ENCODE measurements at regions not wholly inside any gene's neighbourhood (a gene's known extent, or its start where the extent isn't known, plus 50 kb on each side); places are given as distances from the start of the nearest gene placed in this dataset.

GRCh38 chr2:12818416-12819102, 101.8 kb downstream of the TRIB2 start:
- no peaks in the 10 kb centered on the region; the same call in 1 of the 2 replicates for H3K4me1 ChIP-seq (ENCODE audit: control insufficient read depth, low read length)
- H3K79me2 ChIP-seq (ENCODE audit: control insufficient read depth, low read length): no peaks in the 10 kb centered on the region
- no peaks in the 10 kb centered on the region for H3F3A ChIP-seq (ENCODE audit: control insufficient read depth, insufficient read depth)
- no peak for TF ChIP-seq CTCF (IDR thresholded peaks at IDR 0.05; ENCODE audit: low read depth, low read length, poor library complexity, severe bottlenecking)
- no peak for TF ChIP-seq EZH2phosphoT487 (IDR thresholded peaks at IDR 0.05; ENCODE audit: borderline replicate concordance, low read length)
- H3K27me3 ChIP-seq (ENCODE audit: control insufficient read depth, low read length): no peaks in the 10 kb centered on the region
- no peaks in the 10 kb centered on the region for H3K9me2 ChIP-seq (replicated peaks; ENCODE audit: control insufficient read depth, low read length)
- no peaks in the 10 kb centered on the region for H4K20me1 ChIP-seq (ENCODE audit: control insufficient read depth, insufficient read depth, low read depth, low read length)
- no peak overlapping the region for H3K27ac ChIP-seq (ENCODE audit: low read depth, low read length)
- H3K4me2 ChIP-seq (ENCODE audit: low read length): no peak overlapping the region
- no peaks in the 10 kb centered on the region for H3K9me3 ChIP-seq (ENCODE audit: control insufficient read depth, insufficient read depth, low read length)
- H3K36me3 ChIP-seq (ENCODE audit: control insufficient read depth, low read length): no peaks in the 10 kb centered on the region
- H3K4me3 ChIP-seq (ENCODE audit: low read length): no peak overlapping the region

- Histone ChIP-seq H3K79me2 (ENCODE audit: control insufficient read depth, low read length) (no peaks in the 10 kb centered on the region), H3K27me3 (ENCODE audit: control insufficient read depth, low read length) (no peaks in the 10 kb centered on the region), H3K4me1 (ENCODE audit: control insufficient read depth, low read length) (no peaks in the 10 kb centered on the region; the same call in 1 of the 2 replicates), H3K27ac (ENCODE audit: low read depth, low read length) (no peak overlapping the region), H3K9me3 (ENCODE audit: control insufficient read depth, insufficient read depth, low read length) (no peaks in the 10 kb centered on the region), H3K4me2 (ENCODE audit: low read length) (no peak overlapping the region), H3F3A (ENCODE audit: control insufficient read depth, insufficient read depth) (no peaks in the 10 kb centered on the region), H3K36me3 (ENCODE audit: control insufficient read depth, low read length) (no peaks in the 10 kb centered on the region), H4K20me1 (ENCODE audit: control insufficient read depth, insufficient read depth, low read depth, low read length) (no peaks in the 10 kb centered on the region), H3K9me2 (replicated peaks; ENCODE audit: control insufficient read depth, low read length) (no peaks in the 10 kb centered on the region), H3K4me3 (ENCODE audit: low read length) (no peak overlapping the region)
- TF ChIP-seq CTCF (IDR thresholded peaks at IDR 0.05; ENCODE audit: low read depth, low read length, poor library complexity, severe bottlenecking) (no peak), EZH2phosphoT487 (IDR thresholded peaks at IDR 0.05; ENCODE audit: borderline replicate concordance, low read length) (no peak)
Measured at GRCh38 chr2:12819103-12819475, 102.4 kb downstream of the TRIB2 start.

- Histone ChIP-seq H3K27ac (ENCODE audit: low read depth, low read length) (no peak overlapping the region), H3K4me2 (ENCODE audit: low read length) (no peak overlapping the region), H3K4me3 (ENCODE audit: low read length) (no peak overlapping the region), H3K27me3 (ENCODE audit: control insufficient read depth, low read length) (no peaks in the 10 kb centered on the region), H3F3A (ENCODE audit: control insufficient read depth, insufficient read depth) (no peaks in the 10 kb centered on the region), H3K9me2 (replicated peaks; ENCODE audit: control insufficient read depth, low read length) (no peaks in the 10 kb centered on the region), H3K4me1 (ENCODE audit: control insufficient read depth, low read length) (no peaks in the 10 kb centered on the region; the same call in 1 of the 2 replicates), H4K20me1 (ENCODE audit: control insufficient read depth, insufficient read depth, low read depth, low read length) (no peaks in the 10 kb centered on the region), H3K36me3 (ENCODE audit: control insufficient read depth, low read length) (no peaks in the 10 kb centered on the region), H3K9me3 (ENCODE audit: control insufficient read depth, insufficient read depth, low read length) (no peaks in the 10 kb centered on the region), H3K79me2 (ENCODE audit: control insufficient read depth, low read length) (no peaks in the 10 kb centered on the region)
- TF ChIP-seq CTCF (IDR thresholded peaks at IDR 0.05; ENCODE audit: low read depth, low read length, poor library complexity, severe bottlenecking): no peak
- TF ChIP-seq EZH2phosphoT487 (IDR thresholded peaks at IDR 0.05; ENCODE audit: borderline replicate concordance, low read length): no peak
Measured at GRCh38 chr2:12819721-12820120, 103.0 kb downstream of the TRIB2 start.

Measured in DOHH2 (cell line).